ENCODE measurements at regions not wholly inside any gene's neighbourhood (a gene's known extent, or its start where the extent isn't known, plus 50 kb on each side); places are given as distances from the start of the nearest gene placed in this dataset.
"Not testable (repeated sequence)": the region's sequence is repeated elsewhere in the genome, so short reads cannot be mapped to it uniquely, and the experiment has no call there.

DNA sequence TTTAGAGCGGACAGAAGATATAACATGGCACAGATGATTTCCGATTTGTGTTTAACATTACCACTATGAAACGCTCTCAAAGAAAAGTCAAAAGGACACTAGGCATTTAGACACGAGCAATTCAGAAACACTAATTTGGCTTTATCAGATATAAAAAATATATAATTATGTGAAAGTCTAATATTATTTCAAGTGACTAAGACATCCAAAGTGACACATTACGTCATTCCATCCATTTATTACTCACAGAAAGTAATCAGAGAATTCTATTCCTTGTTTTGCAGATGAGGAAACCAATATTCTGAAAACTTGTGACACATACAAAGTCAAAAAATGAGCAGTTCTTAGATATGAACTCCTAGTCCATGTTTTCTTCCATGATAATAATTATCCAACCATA is 250.8 kb upstream of the USP15 start:
- DNase-seq (ENCODE audit: low read depth, low spot score) (no peak), FAIRE-seq (no peak)
- Histone ChIP-seq H3K4me2 (ENCODE audit: control insufficient read depth, extremely low read depth, insufficient read depth, low read depth, low read length) (no peak overlapping the region), H3K27ac (ENCODE audit: control insufficient read depth, insufficient read depth, low read length) (no peak overlapping the region), H3K9ac (ENCODE audit: control insufficient read depth, extremely low read depth, insufficient read depth, low read length) (no peak overlapping the region), H3K79me2 (ENCODE audit: control insufficient read depth, insufficient read depth, low read length) (no peaks in the 10 kb centered on the region), H3K27me3 (ENCODE audit: control insufficient read depth, extremely low read depth, insufficient read depth, low read length) (no peaks in the 10 kb centered on the region), H4K20me1 (ENCODE audit: control insufficient read depth, extremely low read depth, insufficient read depth, low read length) (no peaks in the 10 kb centered on the region), H2AFZ (ENCODE audit: control insufficient read depth, low read length) (no peak overlapping the region), H3K36me3 (ENCODE audit: control insufficient read depth in 2 of 2, extremely low read depth in 1 of 2, insufficient read depth in 2 of 2, low read length in 2 of 2) (no peaks in the 10 kb centered on the region), H3K4me1 (ENCODE audit: control insufficient read depth, extremely low read depth, insufficient read depth, low read length) (no peaks in the 10 kb centered on the region), H3K9me1 (ENCODE audit: control insufficient read depth, extremely low read depth, insufficient read depth, low read length) (no peaks in the 10 kb centered on the region), H3K4me3 (ENCODE audit: control insufficient read depth in 2 of 3, extremely low read depth in 1 of 3, insufficient read depth in 2 of 3, low read depth in 1 of 3, low read length in 3 of 3) (no peak overlapping the region), H3K9me3 (ENCODE audit: control insufficient read depth, low read depth, low read length) (no peaks in the 10 kb centered on the region)
- dilution Hi-C loops (cut with MboI; ENCODE audit: extremely low pct_ligation_motif_present, low sequenced_read_pairs): no loop called here
- TF ChIP-seq CTCF (optimal IDR thresholded peaks at IDR 0.05 in 1 of 3, IDR thresholded peaks at IDR 0.05 in 1 of 3, conservative IDR thresholded peaks at IDR 0.05 in 1 of 3; ENCODE audit: extremely low read depth in 1 of 3, insufficient read depth in 2 of 3, low read length in 3 of 3) (no peak), EZH2 (IDR thresholded peaks at IDR 0.05; ENCODE audit: low read length) (no peak)

GRCh38 chr12:62010331-62010906 is 249.8 kb upstream of the USP15 start:
- H2AFZ ChIP-seq (ENCODE audit: control insufficient read depth, low read length); H3K27me3 ChIP-seq (ENCODE audit: control insufficient read depth, extremely low read depth, insufficient read depth, low read length); H3K9me1 ChIP-seq (ENCODE audit: control insufficient read depth, extremely low read depth, insufficient read depth, low read length); H3K27ac ChIP-seq (ENCODE audit: control insufficient read depth, insufficient read depth, low read length); H3K36me3 ChIP-seq (ENCODE audit: control insufficient read depth in 2 of 2, extremely low read depth in 1 of 2, insufficient read depth in 2 of 2, low read length in 2 of 2); H3K4me2 ChIP-seq (ENCODE audit: control insufficient read depth, extremely low read depth, insufficient read depth, low read depth, low read length); H3K4me3 ChIP-seq (ENCODE audit: control insufficient read depth in 2 of 3, extremely low read depth in 1 of 3, insufficient read depth in 2 of 3, low read depth in 1 of 3, low read length in 3 of 3); H3K9me3 ChIP-seq (ENCODE audit: control insufficient read depth, low read depth, low read length); H4K20me1 ChIP-seq (ENCODE audit: control insufficient read depth, extremely low read depth, insufficient read depth, low read length); FAIRE-seq; H3K9ac ChIP-seq (ENCODE audit: control insufficient read depth, extremely low read depth, insufficient read depth, low read length); H3K4me1 ChIP-seq (ENCODE audit: control insufficient read depth, extremely low read depth, insufficient read depth, low read length); dilution Hi-C loops (cut with MboI; ENCODE audit: extremely low pct_ligation_motif_present, low sequenced_read_pairs); H3K79me2 ChIP-seq (ENCODE audit: control insufficient read depth, insufficient read depth, low read length); DNase-seq (ENCODE audit: low read depth, low spot score): not testable (repeated sequence)

DNA sequence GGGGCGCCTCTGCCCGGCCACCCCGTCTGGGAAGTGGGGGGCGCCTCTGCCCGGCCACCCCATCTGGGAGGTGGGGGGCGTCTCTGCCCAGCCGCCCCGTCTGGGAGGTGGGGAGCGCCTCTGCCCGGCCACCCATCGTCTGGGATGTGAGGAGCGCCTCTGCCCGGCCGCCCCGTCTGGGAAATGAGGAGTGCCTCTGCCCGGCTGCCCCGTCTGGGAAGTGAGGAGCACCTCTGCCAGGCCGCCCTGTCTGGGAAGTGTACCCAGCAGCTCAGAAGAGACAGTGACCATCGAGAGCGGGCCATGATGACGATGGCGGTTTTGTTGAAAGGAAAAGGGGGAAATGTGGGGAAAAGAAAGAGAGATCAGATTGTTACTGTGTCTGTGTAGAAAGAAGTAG is 249.2 kb upstream of the USP15 start:
- H3K36me3 ChIP-seq (ENCODE audit: control insufficient read depth in 2 of 2, extremely low read depth in 1 of 2, insufficient read depth in 2 of 2, low read length in 2 of 2); H3K9me3 ChIP-seq (ENCODE audit: control insufficient read depth, low read depth, low read length); H3K27ac ChIP-seq (ENCODE audit: control insufficient read depth, insufficient read depth, low read length); H2AFZ ChIP-seq (ENCODE audit: control insufficient read depth, low read length); H4K20me1 ChIP-seq (ENCODE audit: control insufficient read depth, extremely low read depth, insufficient read depth, low read length); H3K4me1 ChIP-seq (ENCODE audit: control insufficient read depth, extremely low read depth, insufficient read depth, low read length); FAIRE-seq; DNase-seq (ENCODE audit: low read depth, low spot score); H3K79me2 ChIP-seq (ENCODE audit: control insufficient read depth, insufficient read depth, low read length); H3K9me1 ChIP-seq (ENCODE audit: control insufficient read depth, extremely low read depth, insufficient read depth, low read length); H3K9ac ChIP-seq (ENCODE audit: control insufficient read depth, extremely low read depth, insufficient read depth, low read length); H3K4me2 ChIP-seq (ENCODE audit: control insufficient read depth, extremely low read depth, insufficient read depth, low read depth, low read length); H3K4me3 ChIP-seq (ENCODE audit: control insufficient read depth in 2 of 3, extremely low read depth in 1 of 3, insufficient read depth in 2 of 3, low read depth in 1 of 3, low read length in 3 of 3); H3K27me3 ChIP-seq (ENCODE audit: control insufficient read depth, extremely low read depth, insufficient read depth, low read length); dilution Hi-C loops (cut with MboI; ENCODE audit: extremely low pct_ligation_motif_present, low sequenced_read_pairs): not testable (repeated sequence)
